ENCODE measurements at regions not wholly inside any gene's neighbourhood (a gene's known extent, or its start where the extent isn't known, plus 50 kb on each side); places are given as distances from the start of the nearest gene placed in this dataset.

DNA sequence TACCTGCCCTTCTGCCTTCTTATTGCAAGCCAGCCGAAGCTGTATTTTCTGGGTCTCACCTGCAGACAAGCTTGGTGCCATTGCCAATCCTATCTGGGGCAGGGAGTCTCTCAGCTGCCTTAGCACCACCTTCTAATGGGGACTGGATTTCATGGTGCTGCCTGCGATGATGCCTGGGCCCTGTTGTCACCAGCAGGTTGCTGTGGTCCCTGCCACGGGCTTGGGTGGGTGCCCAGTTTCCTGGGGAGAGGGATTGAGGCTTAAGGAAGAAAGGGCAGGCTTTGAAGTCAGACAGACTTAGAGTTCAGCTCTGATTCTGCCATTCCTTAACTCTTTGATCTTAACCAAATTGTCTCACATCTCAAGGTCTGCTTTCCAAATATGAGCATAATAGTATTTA lies 87.4 kb upstream of the CD96 start:
- no peaks in the 10 kb centered on the region for H3K4me1 ChIP-seq
- TF ChIP-seq, protein P1, sequence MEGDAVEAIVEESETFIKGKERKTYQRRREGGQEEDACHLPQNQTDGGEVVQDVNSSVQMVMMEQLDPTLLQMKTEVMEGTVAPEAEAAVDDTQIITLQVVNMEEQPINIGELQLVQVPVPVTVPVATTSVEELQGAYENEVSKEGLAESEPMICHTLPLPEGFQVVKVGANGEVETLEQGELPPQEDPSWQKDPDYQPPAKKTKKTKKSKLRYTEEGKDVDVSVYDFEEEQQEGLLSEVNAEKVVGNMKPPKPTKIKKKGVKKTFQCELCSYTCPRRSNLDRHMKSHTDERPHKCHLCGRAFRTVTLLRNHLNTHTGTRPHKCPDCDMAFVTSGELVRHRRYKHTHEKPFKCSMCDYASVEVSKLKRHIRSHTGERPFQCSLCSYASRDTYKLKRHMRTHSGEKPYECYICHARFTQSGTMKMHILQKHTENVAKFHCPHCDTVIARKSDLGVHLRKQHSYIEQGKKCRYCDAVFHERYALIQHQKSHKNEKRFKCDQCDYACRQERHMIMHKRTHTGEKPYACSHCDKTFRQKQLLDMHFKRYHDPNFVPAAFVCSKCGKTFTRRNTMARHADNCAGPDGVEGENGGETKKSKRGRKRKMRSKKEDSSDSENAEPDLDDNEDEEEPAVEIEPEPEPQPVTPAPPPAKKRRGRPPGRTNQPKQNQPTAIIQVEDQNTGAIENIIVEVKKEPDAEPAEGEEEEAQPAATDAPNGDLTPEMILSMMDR (IDR thresholded peaks at IDR 0.05) = no peak
- no peak overlapping the region for H3K27ac ChIP-seq
- no peak overlapping the region for H3K4me3 ChIP-seq
- H3K9me3 ChIP-seq = no peaks in the 10 kb centered on the region
- no peaks in the 10 kb centered on the region for H3K27me3 ChIP-seq
- no peak overlapping the region for H3K9ac ChIP-seq (ENCODE audit: low read depth in 2 of 2, low read length in 2 of 2)
- intact Hi-C loops (cut with DNase I) = no loop called here
- no peak for DNase-seq
- H3K36me3 ChIP-seq = no peaks in the 10 kb centered on the region

DNA sequence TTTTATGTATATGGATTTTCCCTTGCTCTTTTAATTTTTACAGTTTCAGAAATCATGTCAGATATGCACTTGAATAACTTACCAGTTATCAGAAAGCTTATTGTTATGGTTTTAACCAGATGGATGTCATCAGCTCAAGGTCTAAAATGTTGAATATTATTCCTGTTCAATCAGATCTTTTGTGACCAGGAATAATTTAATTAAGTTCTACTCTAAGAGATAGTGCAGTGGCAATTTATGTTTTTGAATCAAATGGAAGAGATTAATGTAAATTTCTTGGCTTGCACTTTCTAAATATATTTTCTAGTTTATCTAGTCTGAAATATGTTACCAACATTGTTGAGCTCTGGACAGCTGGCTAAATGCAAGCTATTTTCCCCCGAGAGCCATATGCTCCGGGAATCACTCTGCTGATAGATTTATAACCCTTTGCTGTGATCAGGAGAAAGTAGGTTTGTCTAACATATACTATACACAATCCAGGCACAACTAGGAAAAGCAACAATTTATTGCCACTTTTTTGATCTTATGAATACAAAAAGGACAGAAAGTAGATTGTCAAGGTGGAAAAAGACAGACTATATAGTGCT lies 76.8 kb upstream of the CD96 start:
- Histone ChIP-seq H3K9me3 (no peaks in the 10 kb centered on the region), H3K4me3 (no peak overlapping the region), H3K9ac (ENCODE audit: low read depth in 2 of 2, low read length in 2 of 2) (no peak overlapping the region), H3K36me3 (no peaks in the 10 kb centered on the region), H3K4me1 (no peaks in the 10 kb centered on the region), H3K27me3 (no peaks in the 10 kb centered on the region), H3K27ac (no peak overlapping the region)
- intact Hi-C loops (cut with DNase I) = no loop called here
- TF ChIP-seq, protein P1 (IDR thresholded peaks at IDR 0.05) = no peak
- no peak for DNase-seq

DNA sequence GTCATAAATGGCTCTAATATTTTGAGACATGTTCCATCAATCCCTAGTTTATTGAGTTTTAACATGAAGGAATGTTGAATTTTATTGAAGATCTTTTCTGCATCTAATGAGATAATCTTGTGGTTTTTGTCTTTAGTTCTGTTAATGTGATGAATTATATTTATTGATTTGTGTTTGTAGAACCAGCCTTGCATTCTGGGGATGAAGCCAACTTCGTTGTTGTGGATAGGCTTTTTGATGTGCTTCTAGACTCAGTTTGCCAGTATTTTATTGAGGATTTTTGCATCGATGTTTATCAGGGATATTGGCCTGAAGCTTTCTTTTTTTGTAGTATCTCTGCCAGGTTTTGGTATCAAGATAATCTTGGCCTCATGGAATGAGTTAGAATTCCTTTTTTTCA lies 72.0 kb upstream of the CD96 start:
- no peak for DNase-seq
- no peak overlapping the region for H3K9ac ChIP-seq (ENCODE audit: low read depth in 2 of 2, low read length in 2 of 2)
- no peaks in the 10 kb centered on the region for H3K9me3 ChIP-seq
- no peak overlapping the region for H3K4me3 ChIP-seq
- no peaks in the 10 kb centered on the region for H3K27me3 ChIP-seq
- TF ChIP-seq, protein P1 (IDR thresholded peaks at IDR 0.05) = no peak
- no peaks in the 10 kb centered on the region for H3K4me1 ChIP-seq
- H3K36me3 ChIP-seq = no peaks in the 10 kb centered on the region
- H3K27ac ChIP-seq = no peak overlapping the region
- intact Hi-C loops (cut with DNase I) = no loop called here

DNA sequence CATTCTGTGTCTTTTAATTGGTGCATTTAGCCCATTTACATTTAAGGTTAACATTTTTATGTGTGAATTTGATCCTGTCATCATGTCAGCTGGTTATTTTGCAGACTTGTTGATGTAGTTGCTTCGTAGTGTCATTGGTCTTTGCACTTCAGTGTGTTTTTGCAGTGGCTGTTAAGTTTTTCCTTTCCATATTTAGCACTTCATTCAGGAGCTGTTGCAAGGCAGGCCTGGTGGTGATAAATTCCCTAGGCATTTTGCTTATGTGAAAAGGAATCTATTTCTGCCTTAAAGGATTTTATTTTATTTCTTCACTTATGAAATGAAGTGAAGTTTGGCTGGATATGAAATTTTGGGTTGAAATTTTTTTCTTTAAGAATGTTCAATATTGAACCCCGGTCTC lies 70.2 kb upstream of the CD96 start:
- Histone ChIP-seq H3K9me3 (no peaks in the 10 kb centered on the region), H3K27me3 (no peaks in the 10 kb centered on the region), H3K27ac (no peak overlapping the region), H3K4me1 (no peaks in the 10 kb centered on the region), H3K36me3 (no peaks in the 10 kb centered on the region), H3K4me3 (no peak overlapping the region), H3K9ac (ENCODE audit: low read depth in 2 of 2, low read length in 2 of 2) (no peak overlapping the region)
- no peak for DNase-seq
- TF ChIP-seq, protein P1 (IDR thresholded peaks at IDR 0.05) = no peak
- intact Hi-C loops (cut with DNase I) = no loop called here

- Histone ChIP-seq H3K9me3 (no peaks in the 10 kb centered on the region), H3K4me1 (no peaks in the 10 kb centered on the region), H3K9ac (ENCODE audit: low read depth in 2 of 2, low read length in 2 of 2) (no peak overlapping the region), H3K27ac (no peak overlapping the region), H3K36me3 (no peaks in the 10 kb centered on the region), H3K27me3 (no peaks in the 10 kb centered on the region), H3K4me3 (no peak overlapping the region)
- no peak for DNase-seq
- intact Hi-C loops (cut with DNase I) = no loop called here
- TF ChIP-seq, protein P1 (IDR thresholded peaks at IDR 0.05) = no peak
Measured at GRCh38 chr3:111472556-111472955, 69.4 kb upstream of the CD96 start.

Measured in colonic mucosa (tissue), 4 donors.